Kidney epithelial cell (primary cell): ENCODE measurements at regions not wholly inside any gene's neighbourhood (a gene's known extent, or its start where the extent isn't known, plus 50 kb on each side); places are given as distances from the start of the nearest gene placed in this dataset.

Source experiments
- DNase-seq: peaks from one replicate; pipeline ENCODE4 v3.0.0-alpha.2; 2010; ENCODE audit warnings: low read depth
- H3K27me3 ChIP-seq: 2 replicates; pipeline ENCODE4 v1.6.0; 2011; ENCODE audit warnings: low read length; ENCODE audit not compliant: control insufficient read depth, insufficient read depth
- H3K36me3 ChIP-seq: 2 replicates; pipeline ENCODE4 v1.5.1; 2011; ENCODE audit warnings: low read length; ENCODE audit not compliant: control insufficient read depth, insufficient read depth
- H3K4me3 ChIP-seq: 2 replicates; pipeline ENCODE4 v1.5.1; 2011; ENCODE audit warnings: low read depth, mild to moderate bottlenecking, control low read depth, low read length
- TF ChIP-seq, protein P1 (sequence below): IDR thresholded peaks from 2 replicates; pipeline ENCODE4 v1.5.1; 2011; ENCODE audit warnings: mild to moderate bottlenecking, moderate library complexity, low read length, control low read depth, inconsistent platforms; ENCODE audit not compliant: insufficient read depth, poor library complexity, severe bottlenecking

DNA sequence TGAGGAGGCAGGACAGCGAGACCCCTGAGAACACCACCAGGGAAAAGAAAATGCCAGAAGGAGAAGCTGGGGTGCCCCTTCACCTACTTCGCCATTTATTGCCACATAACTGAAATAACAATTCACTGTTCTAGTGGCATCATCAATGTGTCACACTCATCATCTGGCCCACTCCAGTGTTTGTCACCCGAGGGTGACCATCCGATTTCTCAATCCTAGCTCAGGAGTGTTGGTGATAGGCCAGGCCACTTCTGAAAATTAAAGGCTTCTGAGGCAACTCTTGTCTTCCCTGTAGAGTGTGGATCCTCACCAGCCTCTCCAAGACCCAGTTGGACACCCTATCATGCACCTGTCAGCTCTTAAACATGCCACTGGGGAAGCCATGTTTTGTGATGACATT is 62.9 kb upstream of the BZW1 start:
- TF ChIP-seq, protein P1, sequence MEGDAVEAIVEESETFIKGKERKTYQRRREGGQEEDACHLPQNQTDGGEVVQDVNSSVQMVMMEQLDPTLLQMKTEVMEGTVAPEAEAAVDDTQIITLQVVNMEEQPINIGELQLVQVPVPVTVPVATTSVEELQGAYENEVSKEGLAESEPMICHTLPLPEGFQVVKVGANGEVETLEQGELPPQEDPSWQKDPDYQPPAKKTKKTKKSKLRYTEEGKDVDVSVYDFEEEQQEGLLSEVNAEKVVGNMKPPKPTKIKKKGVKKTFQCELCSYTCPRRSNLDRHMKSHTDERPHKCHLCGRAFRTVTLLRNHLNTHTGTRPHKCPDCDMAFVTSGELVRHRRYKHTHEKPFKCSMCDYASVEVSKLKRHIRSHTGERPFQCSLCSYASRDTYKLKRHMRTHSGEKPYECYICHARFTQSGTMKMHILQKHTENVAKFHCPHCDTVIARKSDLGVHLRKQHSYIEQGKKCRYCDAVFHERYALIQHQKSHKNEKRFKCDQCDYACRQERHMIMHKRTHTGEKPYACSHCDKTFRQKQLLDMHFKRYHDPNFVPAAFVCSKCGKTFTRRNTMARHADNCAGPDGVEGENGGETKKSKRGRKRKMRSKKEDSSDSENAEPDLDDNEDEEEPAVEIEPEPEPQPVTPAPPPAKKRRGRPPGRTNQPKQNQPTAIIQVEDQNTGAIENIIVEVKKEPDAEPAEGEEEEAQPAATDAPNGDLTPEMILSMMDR, result no peak
- Histone ChIP-seq H3K4me3 (no peak overlapping the region), H3K36me3 (no peaks in the 10 kb centered on the region), H3K27me3 (no peaks in the 10 kb centered on the region)
- DNase-seq, result no peak

DNA sequence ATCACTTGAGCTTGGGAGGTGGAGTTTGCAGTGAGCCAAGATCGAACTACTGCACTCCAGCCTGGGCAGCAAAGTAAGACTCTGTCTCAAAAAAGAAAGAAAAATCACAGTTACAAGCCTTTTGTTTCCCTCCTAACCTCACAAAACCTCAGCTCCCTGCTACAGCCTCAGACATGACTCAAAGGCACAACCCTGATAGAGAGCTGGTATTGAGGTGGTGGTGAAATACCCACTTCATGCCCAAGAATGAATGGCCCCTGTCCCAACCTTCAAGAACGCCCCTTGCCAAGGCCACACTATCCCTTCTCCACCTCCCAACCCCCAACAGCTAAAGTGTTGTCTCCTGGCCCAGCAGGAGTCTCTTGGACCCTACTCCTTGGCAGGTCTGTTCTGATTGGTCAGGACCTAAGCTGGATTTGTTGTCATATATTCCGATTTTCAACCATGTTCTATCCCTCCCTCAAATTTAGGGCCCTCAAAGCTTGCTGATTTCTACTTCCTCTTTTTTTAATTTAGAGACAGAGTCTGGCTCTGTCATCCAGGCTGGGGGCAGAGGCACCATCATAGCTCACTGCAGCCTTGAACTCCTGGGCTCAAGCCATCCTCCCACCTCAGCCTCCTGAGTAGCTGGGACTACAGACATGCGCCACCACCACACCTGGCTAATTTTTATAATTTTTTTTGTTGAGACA is 61.9 kb upstream of the BZW1 start:
- DNase-seq, result no peak
- no peaks in the 10 kb centered on the region for H3K36me3 ChIP-seq

DNA sequence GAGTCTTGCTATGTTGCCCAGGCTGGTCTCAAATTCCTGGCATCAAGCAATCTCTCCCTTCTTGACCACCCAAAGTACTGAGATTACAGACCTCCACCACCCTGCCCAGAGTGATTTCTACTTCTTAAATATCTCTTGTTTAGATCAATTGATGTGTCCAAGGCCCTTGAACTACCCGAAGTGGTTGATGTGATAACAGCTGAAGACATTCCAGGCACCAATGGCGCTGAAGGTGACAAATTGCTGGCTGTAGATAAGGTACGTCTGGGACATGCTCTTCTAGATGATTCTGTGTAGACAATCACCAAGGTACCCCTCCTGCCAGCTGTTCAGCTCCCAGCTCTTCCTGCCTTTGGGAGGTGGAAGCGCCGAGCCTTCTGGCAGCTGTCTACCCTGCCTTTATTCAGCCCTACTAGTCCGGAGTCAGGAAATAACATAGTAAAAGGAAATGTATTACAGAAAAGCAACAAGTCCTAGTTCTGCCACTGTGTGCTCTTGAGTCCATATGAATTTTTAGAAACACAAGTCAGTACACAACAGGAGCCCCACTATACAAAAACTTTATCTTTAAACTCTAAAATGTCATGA is 61.3 kb upstream of the BZW1 start:
- no peak for DNase-seq
- Histone ChIP-seq H3K27me3 (no peaks in the 10 kb centered on the region), H3K4me3 (no peak overlapping the region), H3K36me3 (no peaks in the 10 kb centered on the region)
- TF ChIP-seq, protein P1, result no peak

More for the DNA sequence above, 61.9 kb upstream of the BZW1 start:
- TF ChIP-seq, protein P1, result no peak
- H3K27me3 ChIP-seq, result no peaks in the 10 kb centered on the region
- no peak overlapping the region for H3K4me3 ChIP-seq

GRCh38 chr2:200751786-200752185 is 59.9 kb upstream of the BZW1 start:
- H3K36me3 ChIP-seq, result no peaks in the 10 kb centered on the region
- no peaks in the 10 kb centered on the region for H3K27me3 ChIP-seq
- TF ChIP-seq, protein P1, result no peak
- no peak overlapping the region for H3K4me3 ChIP-seq
- DNase-seq, result no peak

DNA sequence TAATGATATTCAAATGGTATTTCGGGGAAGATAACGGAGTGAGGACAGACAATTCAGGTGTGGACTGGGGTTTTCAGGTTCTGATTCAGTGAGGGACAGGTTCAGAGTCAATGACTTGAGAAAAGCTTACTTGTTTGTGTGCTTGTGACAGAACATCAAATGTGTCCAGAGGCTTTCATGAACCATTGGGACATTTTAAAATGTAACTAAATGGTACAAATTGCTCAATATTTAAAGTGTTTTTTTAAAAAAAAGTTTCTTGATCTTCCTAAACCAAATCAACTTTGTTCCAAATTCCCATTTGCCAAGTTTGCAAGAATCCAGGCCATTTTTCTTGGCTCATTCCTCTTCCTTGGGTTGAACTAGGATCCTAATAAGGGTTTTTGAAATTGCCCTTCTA is 59.4 kb upstream of the BZW1 start:
- H3K36me3 ChIP-seq, result no peaks in the 10 kb centered on the region
- TF ChIP-seq, protein P1, result no peak
- no peak for DNase-seq
- H3K4me3 ChIP-seq, result no peak overlapping the region
- H3K27me3 ChIP-seq, result no peaks in the 10 kb centered on the region

DNA sequence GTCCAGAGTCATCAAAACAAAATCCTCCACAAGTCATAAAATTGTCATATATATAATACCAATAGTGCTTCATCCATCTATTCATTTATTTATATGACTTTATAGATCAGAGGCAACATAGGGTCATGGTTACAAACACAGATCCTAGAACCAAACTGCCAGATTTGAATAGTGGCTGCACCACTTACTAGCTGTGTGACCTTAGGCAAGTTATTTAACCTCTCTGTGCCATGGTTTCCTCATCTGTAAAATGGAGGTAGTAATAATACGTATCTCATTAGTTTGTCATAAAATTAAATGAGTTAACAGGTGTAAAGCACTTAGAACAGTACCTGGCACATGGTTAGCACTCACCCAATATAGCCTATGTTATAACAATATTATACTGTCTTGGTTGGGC is 58.9 kb upstream of the BZW1 start:
- TF ChIP-seq, protein P1, result no peak

More for the DNA sequence above, 58.9 kb upstream of the BZW1 start:
- Histone ChIP-seq H3K4me3 (no peak overlapping the region), H3K36me3 (no peaks in the 10 kb centered on the region), H3K27me3 (no peaks in the 10 kb centered on the region)
- DNase-seq, result no peak
